ENCODE measurements at regions not wholly inside any gene's neighbourhood (a gene's known extent, or its start where the extent isn't known, plus 50 kb on each side); places are given as distances from the start of the nearest gene placed in this dataset.

- no peak for TF ChIP-seq CTCF (IDR thresholded peaks at IDR 0.05)
- TF ChIP-seq POLR2A (IDR thresholded peaks at IDR 0.05): no peak
- TF ChIP-seq POLR2AphosphoS5 (IDR thresholded peaks at IDR 0.05): no peak
- no peak for TF ChIP-seq EP300 (IDR thresholded peaks at IDR 0.05)
Measured at GRCh38 chr10:3260066-3260834, 87.7 kb upstream of the PITRM1 start.

Data from stomach (tissue), 4 donors.